VCaP (cell line): ENCODE measurements at regions not wholly inside any gene's neighbourhood (a gene's known extent, or its start where the extent isn't known, plus 50 kb on each side); places are given as distances from the start of the nearest gene placed in this dataset.

Experiments
- H3K27ac ChIP-seq: fragments of 450-650 bp; 2 replicates; pipeline ENCODE4 v1.5.1; 2017
- CTCF ChIP-seq: fragments of 450-650 bp; conservative IDR thresholded peaks from 2 replicates; pipeline ENCODE4 v1.5.1; 2017; ENCODE audit warnings: mild to moderate bottlenecking, moderate library complexity

- H3K27ac ChIP-seq, result no peak overlapping the region
- TF ChIP-seq CTCF, result no peak
These were observed 125.6 kb downstream of the CDC5L start for GRCh38 chr6:44512868-44513741.

- H3K27ac ChIP-seq, result no peak overlapping the region
- no peak for TF ChIP-seq CTCF
These were observed 126.6 kb downstream of the CDC5L start for GRCh38 chr6:44514085-44514484.

- no peak for TF ChIP-seq CTCF
- no peak overlapping the region for H3K27ac ChIP-seq
These were observed 127.2 kb downstream of the CDC5L start for GRCh38 chr6:44514576-44515193.

GRCh38 chr6:44522871-44523270 is 135.4 kb downstream of the CDC5L start:
- TF ChIP-seq CTCF, result no peak

GRCh38 chr6:44524476-44525227 is 137.1 kb downstream of the CDC5L start:
- no peak for TF ChIP-seq CTCF
- H3K27ac ChIP-seq, result no peak overlapping the region

More at GRCh38 chr6:44522871-44523270, 135.4 kb downstream of the CDC5L start:
- H3K27ac ChIP-seq, result no peak overlapping the region

- H3K27ac ChIP-seq, result no peak overlapping the region
- TF ChIP-seq CTCF, result no peak
These were observed 138.3 kb downstream of the CDC5L start for GRCh38 chr6:44525761-44526351.

GRCh38 chr6:44527181-44527580 is 139.7 kb downstream of the CDC5L start:
- no peak for TF ChIP-seq CTCF

More at GRCh38 chr6:44527181-44527580, 139.7 kb downstream of the CDC5L start:
- no peak overlapping the region for H3K27ac ChIP-seq
